HG03045 (cell line): ENCODE measurements at regions not wholly inside any gene's neighbourhood (a gene's known extent, or its start where the extent isn't known, plus 50 kb on each side); places are given as distances from the start of the nearest gene placed in this dataset.
"Not testable (repeated sequence)": the region's sequence is repeated elsewhere in the genome, so short reads cannot be mapped to it uniquely, and the experiment has no call there.

Experiments used
- ATAC-seq: cut with Tn5 transposase; IDR thresholded peaks from one replicate; pipeline ENCODE4 v1.9.1; 2021; ENCODE audit warnings: mild to moderate bottlenecking, moderate library complexity; ENCODE audit not compliant: unreplicated experiment

GRCh38 chr1:149274493-149274892 lies 171.1 kb upstream of the NBPF9 start:
- not testable (repeated sequence) for ATAC-seq

GRCh38 chr1:149275802-149276201 lies 172.5 kb upstream of the NBPF9 start:
- not testable (repeated sequence) for ATAC-seq

DNA sequence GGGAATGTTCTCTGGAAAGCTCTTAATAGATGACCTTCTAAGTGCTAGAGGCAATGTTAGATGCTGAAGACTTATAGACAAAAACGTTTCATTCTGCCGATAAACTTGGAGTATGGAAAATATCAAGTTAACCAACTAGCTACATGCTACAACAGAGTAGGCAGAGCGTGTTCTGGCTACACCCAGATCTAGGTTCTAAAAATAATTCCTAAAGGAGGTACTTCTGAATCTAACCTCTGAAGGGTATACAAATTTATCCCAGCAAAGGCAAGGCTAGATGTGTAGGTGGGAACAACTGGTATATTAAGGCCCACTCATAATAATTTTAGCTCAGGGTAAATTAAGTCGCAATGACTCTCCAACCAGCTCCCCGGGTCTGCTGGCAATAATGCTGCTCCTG lies 173.1 kb upstream of the NBPF9 start:
- ATAC-seq, result not testable (repeated sequence)

- ATAC-seq, result not testable (repeated sequence)
Measured at GRCh38 chr1:149278156-149278555, 174.8 kb upstream of the NBPF9 start.

DNA sequence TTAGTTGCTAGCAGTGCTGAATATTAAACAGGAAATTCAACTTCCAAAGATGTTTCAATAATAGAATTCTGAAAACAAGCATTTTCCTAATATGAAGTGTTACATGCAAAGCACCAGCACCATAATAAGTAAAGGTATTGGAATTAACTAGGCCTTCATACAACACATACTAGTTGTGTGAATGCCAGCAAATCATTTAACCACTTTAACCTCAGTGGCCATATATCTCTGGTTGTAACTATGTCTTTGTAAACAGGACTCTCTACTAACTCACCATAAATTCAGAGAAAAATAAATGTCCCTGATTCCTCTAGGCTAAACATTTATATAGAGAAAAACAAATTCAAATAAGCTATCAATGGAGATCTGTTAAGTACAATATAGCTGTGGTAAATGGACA lies 175.7 kb upstream of the NBPF9 start:
- not testable (repeated sequence) for ATAC-seq

GRCh38 chr1:149279512-149279911 lies 176.2 kb upstream of the NBPF9 start:
- ATAC-seq, result not testable (repeated sequence)

DNA sequence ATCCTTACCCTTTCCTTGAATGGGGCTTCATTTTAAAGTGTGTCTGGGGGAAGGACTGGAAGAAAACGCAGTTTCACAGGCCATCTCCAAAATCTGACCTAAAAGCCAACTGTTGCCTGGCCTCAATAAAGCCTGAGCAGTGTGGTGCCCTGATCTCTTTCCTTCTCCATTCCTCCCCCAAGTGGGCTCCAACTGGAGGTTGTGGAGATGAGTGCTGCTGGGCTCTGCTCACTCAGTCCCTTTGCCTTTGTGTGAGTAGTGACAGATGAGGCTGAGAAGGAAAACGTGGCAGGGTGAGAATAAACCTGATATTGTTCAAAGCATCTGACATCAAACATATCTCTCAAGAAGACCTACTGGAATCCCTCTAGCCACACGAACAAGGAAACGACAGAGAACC lies 181.4 kb upstream of the NBPF9 start:
- not testable (repeated sequence) for ATAC-seq

- ATAC-seq, result not testable (repeated sequence)
Measured at GRCh38 chr1:149285205-149285604, 181.9 kb upstream of the NBPF9 start.

- not testable (repeated sequence) for ATAC-seq
Measured at GRCh38 chr1:149285638-149286037, 182.3 kb upstream of the NBPF9 start.

DNA sequence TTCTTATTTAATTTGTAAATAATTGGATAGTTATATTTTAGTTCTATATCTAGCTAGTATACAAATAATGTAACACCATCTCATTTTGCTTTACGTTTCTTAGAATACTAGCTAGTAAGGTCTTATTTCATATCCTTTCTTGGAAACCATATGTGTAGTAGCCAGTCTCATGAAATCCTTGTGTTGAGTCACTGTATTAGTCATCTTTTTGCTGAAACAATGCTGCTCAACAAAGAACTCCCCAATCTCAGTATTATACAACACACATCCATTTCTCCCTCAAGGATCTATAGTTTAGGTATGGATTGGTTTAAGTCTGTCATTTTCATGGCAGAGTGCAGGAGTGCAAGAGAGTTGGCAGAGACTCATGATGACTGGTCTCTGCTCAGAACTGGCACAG lies 185.2 kb upstream of the NBPF9 start:
- not testable (repeated sequence) for ATAC-seq

DNA sequence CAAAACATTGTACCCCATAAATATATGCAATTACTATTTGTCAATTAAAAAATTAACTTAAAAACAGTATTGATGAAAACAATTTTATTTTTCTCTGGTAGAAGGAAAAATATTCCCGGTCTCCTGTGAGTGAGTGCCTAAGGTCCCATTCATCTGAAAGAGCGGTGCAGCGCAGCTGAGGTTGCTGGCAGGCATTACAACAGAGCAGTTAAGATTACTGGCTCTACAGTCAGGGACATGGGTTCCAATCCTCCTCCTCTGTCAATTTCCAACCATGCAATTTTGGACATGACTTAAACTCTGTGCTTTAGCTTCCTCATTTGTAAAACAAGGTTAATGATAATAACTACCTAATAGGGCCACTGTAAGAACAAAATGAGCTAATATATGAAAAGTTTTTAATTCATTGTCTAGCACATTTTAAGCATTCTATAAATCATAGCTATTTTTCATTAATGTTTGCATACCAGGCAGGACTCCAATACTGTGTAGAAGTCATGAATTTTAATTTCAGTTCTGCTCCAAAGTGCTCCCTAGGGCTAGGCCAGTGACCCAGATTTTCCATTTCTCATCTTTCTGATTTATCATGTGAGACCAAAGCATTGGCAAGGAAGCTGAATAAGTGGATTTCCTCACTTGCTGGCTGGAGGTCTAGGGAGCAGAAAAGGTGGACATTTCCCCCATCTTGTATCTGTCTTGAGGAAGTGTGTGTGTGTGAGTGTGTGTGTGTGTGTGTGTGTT lies 174.2 kb upstream of the NBPF19 start:
- not testable (repeated sequence) for ATAC-seq

- not testable (repeated sequence) for ATAC-seq
Measured at GRCh38 chr1:149301282-149301681, 173.6 kb upstream of the NBPF19 start.

DNA sequence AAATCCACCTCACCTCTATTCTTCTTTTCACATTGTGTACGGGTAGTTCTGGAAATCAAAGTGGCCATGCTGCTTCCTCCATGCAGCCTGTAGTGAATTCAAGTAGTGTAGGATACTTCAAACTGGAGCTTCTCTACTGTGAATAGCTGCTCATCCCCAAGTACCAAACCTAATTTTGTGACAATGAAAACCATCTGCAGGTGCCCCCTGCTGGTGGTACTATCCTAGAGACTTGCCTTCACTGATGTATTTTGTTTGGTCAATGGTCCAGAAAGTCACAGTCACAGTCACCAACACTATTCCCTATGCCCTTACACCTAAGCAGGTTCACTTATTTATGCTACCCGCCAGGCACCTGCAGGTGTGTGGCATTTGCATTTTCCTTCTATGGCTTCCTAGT lies 170.0 kb upstream of the NBPF19 start:
- not testable (repeated sequence) for ATAC-seq

DNA sequence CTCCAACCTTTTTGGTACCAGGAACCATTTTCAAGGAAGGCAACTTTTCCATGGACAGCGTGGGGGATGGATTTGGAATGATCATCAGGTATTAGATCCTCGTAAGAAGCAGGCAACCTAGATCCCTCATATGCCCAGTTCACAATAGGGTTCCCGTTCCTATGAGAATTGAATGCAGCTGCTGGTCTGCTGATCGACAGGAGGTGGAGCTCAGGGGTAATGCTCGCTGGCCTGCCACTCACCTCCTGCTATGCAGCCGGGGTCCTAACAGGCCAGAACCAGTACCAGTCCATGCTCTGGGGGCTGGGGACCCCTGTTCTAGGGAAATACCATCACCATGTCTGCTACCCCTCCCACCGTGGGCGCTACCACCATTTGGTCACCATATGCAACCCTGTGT lies 167.2 kb upstream of the NBPF19 start:
- not testable (repeated sequence) for ATAC-seq

DNA sequence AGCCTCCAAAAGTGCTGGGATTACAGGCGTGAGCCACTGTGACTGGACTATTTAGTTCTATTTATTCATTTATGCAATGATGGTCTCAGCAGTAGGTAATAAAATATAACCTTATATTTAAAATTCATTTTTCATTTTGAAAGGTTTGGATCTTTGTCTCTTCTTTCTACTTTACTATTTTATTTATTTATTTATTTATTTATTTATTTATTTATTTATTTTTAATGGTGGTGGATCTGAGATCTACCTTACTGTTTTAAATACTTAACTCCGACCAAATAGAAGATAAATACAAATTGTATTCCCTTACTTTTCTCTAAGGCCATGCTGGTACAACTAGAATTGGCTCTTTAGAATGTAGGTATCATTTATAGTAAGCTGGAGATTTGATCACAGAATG lies 159.9 kb upstream of the NBPF19 start:
- not testable (repeated sequence) for ATAC-seq

DNA sequence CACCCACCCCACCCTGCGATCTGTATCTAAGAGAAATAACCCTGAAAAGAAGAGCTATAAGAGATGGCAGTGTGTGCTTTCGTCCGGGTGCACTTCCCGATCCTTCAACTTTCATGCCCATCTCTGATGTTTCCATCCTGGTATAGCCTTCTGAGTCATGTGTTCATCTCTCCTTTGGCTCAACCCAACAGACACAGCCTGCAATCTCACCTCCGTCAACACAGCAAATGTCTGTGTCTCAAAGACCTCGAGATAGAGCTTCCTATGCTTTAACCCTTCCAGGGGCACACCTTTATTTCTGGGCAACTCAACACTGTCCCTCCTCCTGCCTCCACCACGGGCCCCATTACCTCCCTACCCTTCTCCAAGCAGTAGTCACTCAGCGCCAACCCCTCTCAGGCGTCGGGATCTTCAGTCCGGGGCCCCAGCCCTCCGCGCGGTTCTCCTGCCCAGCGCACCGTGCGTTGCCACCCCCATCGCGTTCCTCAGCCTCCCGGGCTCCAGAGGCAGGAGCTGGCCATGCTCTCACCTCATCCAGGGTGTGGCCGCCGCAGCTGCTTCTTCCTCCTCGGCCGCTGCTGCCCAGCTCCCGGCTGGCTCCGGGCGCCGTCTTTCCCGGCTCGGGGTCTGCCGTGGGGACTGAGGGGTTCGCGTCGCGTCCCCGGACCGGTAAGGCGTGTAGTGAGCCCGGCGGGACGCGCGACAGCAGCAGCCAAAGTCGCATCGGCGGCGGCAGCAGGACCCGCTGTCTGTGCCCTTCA lies 153.7 kb upstream of the NBPF19 start:
- not testable (repeated sequence) for ATAC-seq

GRCh38 chr1:149321732-149322016 lies 153.2 kb upstream of the NBPF19 start:
- not testable (repeated sequence) for ATAC-seq

- ATAC-seq, result not testable (repeated sequence)
Measured at GRCh38 chr1:149330081-149330335, 144.8 kb upstream of the NBPF19 start.

- ATAC-seq, result not testable (repeated sequence)
Measured at GRCh38 chr1:149336082-149336481, 138.8 kb upstream of the NBPF19 start.

- not testable (repeated sequence) for ATAC-seq
Measured at GRCh38 chr1:149338221-149338691, 136.6 kb upstream of the NBPF19 start.

DNA sequence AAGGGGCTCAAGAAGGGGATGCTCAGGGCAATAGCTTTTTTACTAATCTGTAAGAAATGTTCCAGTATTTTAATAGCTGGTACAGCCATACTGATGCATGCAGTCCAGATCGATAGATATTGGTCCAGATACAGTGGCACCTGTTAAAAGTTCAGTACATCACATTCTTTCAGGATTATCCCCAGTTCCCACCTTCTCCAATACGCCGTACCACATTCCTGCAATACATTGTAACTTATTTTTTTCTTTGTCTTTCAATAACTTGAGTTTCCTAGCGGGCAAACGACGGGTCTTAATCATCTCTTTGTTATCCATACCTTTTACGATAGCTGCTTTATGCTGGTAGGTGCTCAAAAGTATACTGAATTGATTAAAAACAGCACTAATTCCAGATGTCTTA lies 136.1 kb upstream of the NBPF19 start:
- ATAC-seq, result not testable (repeated sequence)

DNA sequence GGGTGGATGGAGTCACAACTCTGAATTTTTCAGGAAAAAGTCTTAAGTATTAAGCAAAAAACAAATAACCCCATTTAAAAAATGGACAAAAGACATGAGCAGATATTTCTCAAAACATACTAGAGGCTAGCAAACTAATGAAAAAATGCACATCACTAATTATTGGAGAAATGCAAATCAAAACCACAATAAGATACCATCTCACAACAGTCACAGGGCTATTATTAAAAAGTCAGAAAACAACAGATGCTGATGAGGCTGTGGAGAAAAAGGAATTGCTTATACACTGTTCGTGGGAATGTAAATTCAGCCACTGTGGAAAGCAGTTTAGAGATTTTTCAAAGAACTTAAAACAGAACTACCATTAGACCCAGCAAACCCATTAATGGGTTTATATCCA lies 125.4 kb upstream of the NBPF19 start:
- ATAC-seq, result not testable (repeated sequence)
